ENCODE measurements at regions not wholly inside any gene's neighbourhood (a gene's known extent, or its start where the extent isn't known, plus 50 kb on each side); places are given as distances from the start of the nearest gene placed in this dataset.
"Not testable (repeated sequence)": the region's sequence is repeated elsewhere in the genome, so short reads cannot be mapped to it uniquely, and the experiment has no call there.

DNA sequence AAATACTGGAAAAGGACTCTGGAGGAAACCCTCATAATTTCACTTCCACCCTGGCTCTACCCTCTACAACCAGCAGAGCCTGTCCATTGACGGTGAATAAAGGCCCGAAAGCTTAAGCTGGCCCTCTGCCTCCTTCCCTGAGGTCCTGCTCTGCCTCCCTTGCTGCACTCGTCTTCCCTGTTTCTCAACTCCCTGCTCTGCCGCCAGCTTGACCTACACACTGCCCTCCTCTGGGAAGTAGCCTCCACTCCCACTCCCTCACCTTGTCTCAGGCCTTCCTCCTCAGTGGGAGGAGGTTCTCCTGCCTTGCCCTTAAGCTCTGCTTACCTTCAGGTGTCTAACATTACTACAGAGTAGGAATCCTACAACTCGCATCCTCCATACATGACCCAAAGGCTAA is 608.6 kb upstream of the NR3C2 start:
- FAIRE-seq (no peak), DNase-seq (ENCODE audit: low spot score in 2 of 2) (no peak)

DNA sequence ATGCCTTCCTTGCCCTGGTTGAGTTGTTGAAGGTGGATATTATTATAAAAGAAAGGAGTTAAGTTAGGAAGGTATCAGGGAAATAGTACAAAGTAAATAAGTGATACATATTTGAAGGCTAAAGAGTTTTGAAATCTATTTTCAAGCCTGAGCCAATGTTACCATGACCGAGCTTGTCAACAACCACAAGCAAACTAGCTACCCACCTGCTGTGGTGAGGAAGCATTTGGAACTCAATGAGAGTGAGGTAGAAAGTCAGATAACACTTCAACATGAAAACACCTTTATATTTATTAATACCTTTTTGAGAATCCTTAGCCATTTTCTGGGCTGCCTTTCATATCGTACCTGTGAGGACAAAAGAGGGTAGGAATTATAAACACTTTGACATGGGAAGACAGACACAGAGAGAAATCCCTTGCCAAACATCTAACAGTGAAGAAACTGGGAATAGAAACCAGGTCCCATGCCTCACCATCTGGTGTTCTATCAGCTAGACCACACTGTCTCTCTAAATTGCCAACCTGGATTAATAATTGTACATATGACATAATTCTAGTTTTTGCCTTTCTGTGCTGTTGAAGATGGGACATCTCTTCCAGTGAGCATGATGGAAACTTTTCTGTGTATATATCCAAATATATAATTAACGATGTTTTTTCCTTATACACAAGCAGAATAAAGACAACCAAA is 606.4 kb upstream of the NR3C2 start:
- no peak for DNase-seq (ENCODE audit: low spot score in 2 of 2)
- no peak for FAIRE-seq

DNA sequence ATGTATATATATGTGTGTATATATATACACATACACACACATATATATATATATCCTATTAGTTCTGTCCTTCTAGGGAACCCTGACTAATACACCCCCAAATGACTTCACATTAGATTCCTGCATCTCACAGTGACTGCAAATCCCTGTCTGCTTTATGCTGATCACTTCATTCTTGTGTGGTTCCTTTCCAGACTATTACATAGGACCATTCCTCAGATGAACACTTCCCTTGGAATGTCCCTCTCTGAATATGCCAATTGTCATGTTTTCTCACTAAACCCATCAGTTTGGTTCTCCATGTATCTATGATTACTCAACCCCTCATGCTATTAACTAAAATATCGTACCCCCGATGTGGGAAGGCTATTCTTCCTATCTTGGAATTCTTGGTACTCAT is 605.2 kb upstream of the NR3C2 start:
- no peak for FAIRE-seq
- no peak for DNase-seq (ENCODE audit: low spot score in 2 of 2)

DNA sequence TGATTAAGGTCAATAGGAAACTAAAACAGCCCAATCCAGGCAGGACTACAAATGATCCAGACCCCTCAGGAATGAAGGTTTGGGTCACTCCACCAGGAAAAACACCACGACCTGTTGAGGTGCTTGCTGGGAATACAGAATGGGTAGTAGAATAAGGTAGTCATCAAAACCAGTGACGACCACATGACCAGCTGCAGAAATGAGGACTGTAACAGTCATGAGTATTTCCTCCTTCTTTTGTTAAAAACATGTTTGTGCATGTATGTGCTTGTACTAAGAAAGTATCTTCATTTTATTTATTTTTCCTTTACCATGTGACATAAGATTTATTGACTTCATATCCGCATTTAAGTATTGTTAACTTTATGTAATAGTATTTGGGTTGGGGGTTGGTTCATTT is 603.5 kb upstream of the NR3C2 start:
- no peak for DNase-seq (ENCODE audit: low spot score in 2 of 2)
- FAIRE-seq: no peak

DNA sequence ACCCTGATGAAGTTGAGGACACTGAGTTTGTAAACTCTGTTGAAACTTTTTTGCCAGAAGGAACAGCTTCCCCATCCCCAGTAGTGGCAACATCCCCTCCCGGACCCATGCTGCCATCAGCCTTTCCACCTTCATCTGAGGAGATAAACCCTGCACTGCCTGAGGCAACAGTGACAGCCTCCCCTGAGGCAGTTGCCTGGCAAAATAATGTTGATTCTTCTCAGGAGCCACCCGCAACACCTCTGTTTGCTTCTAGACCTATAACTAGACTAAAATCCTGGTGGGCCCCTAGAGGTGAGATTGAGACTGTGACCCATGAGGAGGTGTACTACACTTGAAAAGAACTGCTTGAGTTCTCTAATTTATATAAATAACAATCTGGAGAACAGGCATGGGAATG is 597.6 kb upstream of the NR3C2 start:
- FAIRE-seq; DNase-seq (ENCODE audit: low spot score in 2 of 2): not testable (repeated sequence)

DNA sequence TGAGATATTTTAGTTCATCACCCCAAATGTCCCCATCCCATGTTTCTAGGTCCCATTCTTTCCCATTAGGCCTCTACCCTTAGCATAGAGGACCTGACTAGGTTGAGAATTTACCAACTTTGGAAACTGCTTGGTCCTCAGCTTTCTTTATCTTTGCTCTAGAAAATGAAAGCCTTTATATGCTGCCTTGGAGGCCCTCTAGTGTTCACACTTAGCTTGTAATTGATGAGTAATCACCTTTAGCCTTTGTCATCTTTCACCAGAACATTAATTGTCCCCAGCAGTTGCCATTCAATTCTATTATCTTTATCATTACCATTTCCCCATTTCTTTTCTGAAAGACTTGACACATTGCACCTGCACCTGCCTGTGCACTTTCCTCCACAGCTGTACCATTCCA is 589.2 kb upstream of the NR3C2 start:
- peak in 1 of 2 donors; percentile 1 for DNase-seq (ENCODE audit: low spot score in 2 of 2)
- FAIRE-seq: no peak

DNA sequence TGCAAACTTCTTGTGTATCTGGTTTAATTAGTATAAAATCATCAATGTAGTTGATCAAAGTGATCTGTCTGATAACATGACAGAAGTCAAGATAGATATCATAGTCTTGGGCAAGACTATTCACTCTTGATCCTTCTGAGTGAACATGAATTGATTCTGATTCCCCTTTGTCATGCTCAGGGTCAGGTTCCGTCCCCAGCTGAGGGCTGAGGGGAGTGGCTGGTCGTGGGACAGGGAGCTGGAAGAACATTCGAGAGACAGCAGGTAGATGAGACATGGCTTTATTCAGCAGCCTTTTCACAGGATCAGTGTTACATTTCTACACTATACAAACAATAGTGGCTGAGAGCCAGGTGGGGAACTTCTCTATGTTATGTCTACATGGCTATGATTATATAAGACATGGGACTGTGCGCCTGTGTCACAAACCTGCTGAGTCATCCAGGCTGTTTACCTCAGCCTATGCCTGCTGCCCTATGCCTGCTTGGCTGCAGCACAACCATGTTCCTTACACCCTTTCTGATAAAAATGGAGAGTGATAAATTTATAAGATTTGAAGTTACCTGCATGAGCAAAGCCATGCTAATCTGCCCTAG is 586.9 kb upstream of the NR3C2 start:
- FAIRE-seq (no peak), DNase-seq (ENCODE audit: low spot score in 2 of 2) (no peak)

DNA sequence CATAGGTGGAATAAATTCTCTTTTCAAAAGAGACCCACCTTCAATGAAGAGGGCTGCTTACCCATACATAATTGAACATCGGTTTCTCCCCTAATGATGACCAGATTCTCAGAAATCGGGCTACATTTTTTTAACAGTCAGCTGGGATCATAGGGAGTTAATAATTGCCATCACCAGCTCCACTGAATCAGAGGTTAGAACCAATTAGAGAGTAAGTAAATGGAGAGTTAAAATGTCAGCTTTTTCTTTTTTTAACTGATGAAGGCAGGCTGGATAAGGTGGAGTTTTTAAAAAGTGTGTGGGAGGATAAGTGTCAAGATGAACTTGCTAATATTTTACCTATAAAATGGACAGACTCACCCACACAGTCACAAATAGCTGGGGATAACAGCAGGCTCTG is 584.5 kb upstream of the NR3C2 start:
- DNase-seq (ENCODE audit: low spot score in 2 of 2): no peak

DNA sequence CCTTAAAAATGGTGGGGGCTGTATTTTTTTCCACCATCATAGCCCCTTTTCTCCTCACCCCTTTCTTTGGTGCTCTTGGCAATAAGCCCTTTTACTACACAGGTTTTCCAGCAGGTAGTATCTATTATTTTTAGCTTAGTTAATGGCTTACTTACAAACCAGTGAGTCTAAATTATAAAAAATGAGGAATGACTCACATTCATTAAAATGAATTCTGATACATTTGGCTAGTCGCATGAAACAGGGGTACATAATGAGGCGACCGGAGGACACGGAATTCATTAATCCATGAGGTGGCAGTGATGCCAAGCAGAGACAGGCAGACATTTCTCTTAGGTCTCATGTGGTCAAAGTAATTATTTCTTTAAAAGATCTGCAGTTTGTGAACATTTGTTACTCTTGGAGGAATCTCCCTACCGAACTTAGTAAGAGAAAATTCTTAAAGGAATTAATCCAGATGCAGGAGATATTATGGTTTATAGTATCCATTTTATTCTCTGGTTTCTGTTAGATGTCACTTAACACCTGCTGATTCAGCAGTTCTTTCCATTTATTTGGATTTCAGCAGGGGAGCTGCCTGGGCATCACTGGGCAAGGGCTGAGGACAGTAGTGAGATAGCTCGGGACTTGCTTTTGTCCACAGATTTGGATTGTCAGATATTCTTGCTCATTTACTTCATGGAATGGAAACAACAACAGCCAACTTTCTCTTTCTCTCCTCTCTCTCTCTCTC is 575.0 kb upstream of the NR3C2 start:
- FAIRE-seq (no peak), DNase-seq (ENCODE audit: low spot score in 2 of 2) (no peak)

More for the DNA sequence above, 584.5 kb upstream of the NR3C2 start:
- FAIRE-seq: no peak

DNA sequence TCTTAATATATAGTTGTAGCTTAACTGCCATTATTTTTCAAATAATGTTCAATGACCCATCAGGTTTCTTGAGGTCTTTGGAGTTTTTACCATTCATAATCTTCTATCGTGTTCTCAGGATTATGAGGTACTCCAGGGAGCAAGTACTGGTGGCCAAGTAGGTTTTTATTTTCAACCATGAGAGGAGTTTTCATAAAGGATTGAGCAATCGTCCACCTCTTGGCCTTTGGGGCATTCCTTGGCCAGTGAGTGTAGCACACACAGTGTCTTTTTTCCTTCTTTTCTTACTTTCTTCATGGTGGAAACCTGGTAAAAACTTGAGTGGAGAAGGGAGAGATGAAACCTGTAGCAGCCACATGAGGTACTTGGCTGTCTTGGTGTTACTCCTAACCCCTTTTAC is 567.0 kb upstream of the NR3C2 start:
- FAIRE-seq: no peak
- DNase-seq (ENCODE audit: low spot score in 2 of 2): no peak

DNA sequence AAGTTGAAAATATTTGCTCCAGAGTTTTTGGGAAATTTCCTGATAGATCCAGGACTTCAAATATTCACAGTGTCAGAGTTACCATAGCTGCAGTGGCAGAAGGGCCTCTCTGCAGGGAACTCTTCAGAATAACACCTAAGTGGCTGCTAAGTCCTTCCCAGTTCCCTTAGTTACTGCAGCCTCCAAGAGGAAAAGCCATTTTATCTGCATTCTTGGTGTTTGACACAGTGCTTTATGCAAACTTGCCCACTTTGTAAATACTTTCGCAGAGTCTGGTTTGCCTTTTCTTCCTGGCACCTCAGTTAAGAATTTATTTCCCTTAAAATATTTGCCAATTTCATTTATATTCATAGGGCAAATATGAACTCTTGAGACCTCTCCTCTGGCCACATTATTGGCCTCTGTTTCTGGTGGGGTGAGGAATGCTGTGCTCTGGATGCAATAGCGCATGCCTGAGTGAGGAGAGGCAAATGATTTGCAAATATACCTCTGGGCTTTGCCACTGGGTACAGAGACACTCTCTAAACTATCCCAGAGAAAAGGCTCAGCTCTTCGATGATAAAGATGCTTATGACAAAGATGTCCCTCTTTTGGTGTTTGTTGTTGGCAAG is 566.3 kb upstream of the NR3C2 start:
- no peak for DNase-seq (ENCODE audit: low spot score in 2 of 2)
- no peak for FAIRE-seq

DNA sequence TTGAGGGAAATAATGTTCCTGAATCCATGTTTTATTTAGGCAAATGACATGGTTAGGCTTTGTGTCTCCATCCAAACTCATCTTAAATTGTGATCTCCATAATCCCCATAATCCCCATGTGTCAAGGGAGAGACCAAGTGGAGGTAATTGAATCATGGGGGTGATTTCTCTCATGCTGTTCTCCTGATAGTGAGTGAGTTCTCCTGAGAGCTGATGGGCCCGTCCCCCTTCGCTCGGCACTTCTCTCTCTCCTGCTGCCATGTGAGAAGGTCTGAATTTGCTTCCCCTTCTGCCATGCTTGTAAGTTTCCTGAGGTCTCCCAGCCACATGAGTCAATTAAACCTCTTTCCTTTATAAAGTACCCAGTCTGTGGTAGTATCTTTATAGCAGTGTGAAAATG is 563.0 kb upstream of the NR3C2 start:
- no peak for DNase-seq (ENCODE audit: low spot score in 2 of 2)
- no peak for FAIRE-seq

DNA sequence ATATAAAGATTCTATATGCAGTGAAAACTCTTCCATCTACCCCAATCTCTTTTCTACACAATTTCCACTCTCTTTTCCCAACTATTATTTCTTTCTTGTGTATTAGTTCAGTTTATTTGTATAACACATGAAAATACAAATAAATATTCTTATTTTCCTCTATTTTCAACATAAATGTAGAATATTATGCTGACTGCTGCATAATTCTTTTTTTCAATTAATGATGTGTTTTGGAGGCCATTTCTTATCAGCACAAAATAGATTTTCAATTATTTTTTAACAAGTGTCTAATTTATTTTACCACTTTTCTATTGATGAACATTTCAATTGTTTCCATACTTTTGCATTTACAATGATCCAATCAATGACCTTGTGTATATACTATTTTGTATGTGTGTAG is 557.7 kb upstream of the NR3C2 start:
- DNase-seq (ENCODE audit: low spot score in 2 of 2): no peak
- FAIRE-seq: no peak

DNA sequence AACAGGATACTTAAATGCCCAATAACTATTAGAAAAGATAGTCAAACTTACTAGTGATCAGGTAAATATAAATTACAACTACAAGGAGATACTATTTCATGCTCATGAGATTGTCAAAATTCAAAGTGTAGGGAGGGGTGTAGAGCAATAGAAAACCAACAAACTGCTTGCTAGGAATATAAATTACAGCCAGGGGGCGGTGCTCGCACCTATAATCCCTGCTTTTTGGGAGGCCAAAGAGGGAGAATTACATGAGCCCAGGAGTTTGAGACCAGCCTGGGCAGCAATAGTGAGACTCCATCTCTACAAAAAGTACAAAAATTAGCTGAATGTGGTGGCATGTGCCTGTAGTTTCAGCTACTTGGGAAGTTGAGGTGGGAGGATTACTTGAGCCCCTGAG is 556.5 kb upstream of the NR3C2 start:
- DNase-seq (ENCODE audit: low spot score in 2 of 2) (no peak), FAIRE-seq (no peak)

DNA sequence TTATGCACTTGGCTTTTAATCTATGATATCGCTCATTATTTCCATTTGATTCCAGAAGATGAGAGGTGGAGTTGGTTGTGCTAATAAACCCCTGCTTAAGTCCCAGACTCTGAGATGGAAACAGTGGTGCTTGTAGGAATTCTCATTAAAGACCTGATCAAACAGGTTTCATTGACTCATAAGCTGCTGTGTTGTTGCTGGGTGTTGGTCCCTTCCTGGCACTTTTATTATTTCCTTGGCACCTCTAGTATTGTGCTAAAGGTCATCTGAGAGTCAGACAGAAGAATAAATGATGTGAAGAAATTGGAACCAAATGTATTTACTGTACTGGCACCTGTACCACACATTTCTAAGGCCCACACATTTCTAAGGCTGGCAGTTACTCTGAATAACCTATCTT is 544.7 kb upstream of the NR3C2 start:
- no peak for FAIRE-seq
- DNase-seq (ENCODE audit: low spot score in 2 of 2): no peak

DNA sequence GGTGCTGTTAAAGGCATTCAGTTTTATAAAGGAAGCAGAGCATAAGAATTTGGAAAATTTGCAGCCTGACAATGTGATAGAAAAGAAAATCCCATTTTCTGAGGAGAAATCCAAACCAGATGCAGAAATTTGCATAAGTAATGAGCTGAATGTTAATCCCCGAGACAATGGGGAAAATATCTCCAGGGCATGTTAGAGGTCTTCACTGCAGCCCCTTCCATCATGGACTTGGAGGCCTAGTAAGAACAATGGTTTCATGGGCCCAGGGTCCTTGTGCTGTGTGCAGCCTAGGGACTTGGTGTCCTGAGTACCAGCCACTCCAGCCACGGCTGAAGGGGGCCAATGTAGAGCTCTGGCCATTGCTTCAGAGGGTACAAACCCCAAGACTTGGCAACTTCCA is 542.7 kb upstream of the NR3C2 start:
- no peak for FAIRE-seq
- DNase-seq (ENCODE audit: low spot score in 2 of 2): no peak

DNA sequence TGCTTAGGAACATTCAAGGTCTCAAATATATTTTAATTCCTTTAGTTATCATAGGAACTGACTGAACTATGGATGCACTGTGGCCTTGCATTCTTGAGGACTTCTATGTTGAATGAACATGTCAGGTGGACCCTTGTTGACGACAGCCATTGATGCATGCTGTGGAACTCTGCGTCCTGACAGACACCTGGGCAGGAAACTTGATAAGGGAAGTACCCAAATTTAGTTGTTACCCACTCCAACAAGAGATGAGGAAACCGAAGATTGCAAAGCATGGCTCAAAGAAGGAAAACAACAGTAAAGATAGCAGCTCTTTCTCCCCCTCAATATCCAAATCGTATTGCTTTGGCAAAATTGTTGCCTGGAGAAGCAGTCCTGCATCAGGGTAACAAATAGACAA is 540.0 kb upstream of the NR3C2 start:
- DNase-seq (ENCODE audit: low spot score in 2 of 2) (no peak), FAIRE-seq (no peak)

DNA sequence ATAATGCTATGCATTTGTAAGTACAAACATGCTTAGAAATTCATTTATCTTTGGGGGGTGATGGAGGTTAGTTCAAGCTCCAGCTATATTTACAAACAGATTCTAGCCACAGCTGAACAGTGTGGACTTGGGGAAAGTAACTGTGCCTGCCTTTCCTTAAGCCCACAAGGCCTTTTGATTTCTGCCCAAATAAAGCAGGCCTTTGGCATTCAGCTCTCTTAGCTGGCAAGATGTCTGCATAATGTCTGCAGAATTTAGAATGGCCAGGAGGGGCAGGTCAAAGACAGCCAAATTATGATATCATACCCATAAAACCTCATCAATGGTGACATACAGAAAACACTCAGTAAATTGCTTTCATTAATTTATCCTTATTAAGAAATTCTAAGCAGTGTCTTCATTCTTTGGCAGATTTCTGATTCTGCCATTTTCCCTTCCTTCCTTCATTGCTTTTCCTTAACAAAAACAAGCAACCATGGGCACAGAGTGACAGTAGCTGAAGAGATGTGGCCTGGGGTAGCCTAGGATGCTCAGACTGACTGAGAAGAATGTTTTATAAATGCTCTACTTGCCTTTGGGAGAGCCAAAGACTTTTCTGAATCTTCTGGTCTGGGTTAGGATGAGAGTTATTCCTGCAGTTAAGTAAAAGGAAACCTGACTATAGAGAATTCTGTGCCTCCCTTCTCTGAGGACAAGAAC is 538.7 kb upstream of the NR3C2 start:
- peak; percentile 1 to 3 for DNase-seq (ENCODE audit: low spot score in 2 of 2)
- FAIRE-seq: no peak

DNA sequence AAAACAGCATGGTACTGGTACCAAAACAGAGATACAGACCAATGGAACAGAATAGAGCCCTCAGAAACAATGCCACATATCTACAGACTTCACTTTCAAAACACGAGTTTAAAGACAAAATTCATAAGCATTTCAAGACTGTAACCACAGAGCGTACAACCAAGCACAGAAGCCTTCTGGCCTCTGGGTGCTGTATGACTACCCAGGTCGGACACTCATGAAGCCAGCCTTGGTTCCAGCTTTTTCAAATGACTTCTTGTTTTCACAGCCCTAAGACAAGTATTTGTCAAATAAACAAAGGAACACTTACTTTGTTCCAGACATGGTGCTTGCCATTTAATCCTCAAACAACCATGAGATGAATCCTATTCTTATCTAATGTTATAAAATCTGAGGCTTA is 536.1 kb upstream of the NR3C2 start:
- FAIRE-seq (no peak), DNase-seq (ENCODE audit: low spot score in 2 of 2) (no peak)

DNA sequence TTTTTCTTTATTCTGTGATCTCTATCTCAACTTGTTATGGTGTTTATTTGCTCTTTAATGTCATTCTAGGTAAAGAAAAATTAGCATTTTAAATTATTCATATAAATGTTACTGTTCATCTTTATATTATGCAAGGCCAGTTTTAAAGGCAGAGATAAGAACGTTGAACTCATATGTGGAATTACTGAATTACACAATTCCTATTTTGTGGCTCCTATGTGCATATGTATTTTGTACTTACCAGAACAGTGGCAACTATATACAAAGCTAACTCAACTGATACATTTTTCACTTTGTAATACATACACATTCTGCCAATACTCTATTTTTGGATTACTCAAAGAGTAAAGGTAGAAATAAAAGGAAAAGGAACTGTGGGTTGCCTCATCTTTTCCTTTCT is 533.2 kb upstream of the NR3C2 start:
- DNase-seq (ENCODE audit: low spot score in 2 of 2) (no peak), FAIRE-seq (no peak)

DNA sequence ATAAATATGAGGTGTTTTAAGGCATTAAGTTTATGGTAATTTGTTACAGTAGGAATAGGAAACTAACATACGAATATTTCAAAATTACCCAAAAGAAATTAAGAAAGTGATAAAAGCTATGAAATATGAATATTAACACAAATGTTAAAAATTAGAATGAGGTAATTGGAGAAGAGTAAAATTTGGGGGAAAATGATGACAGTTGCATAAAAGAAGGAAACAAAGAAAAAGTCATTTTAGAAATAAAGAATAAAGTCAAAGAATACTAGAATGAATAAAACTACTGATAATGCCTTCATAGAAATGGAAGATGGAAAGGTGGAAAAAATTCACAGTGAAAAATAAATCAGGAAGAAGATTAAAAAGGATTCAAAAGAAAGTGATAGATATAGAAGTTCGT is 522.9 kb upstream of the NR3C2 start:
- no peak for FAIRE-seq
- no peak for DNase-seq (ENCODE audit: low spot score in 2 of 2)
